ENCODE measurements at regions not wholly inside any gene's neighbourhood (a gene's known extent, or its start where the extent isn't known, plus 50 kb on each side); places are given as distances from the start of the nearest gene placed in this dataset.

- DNase-seq (ENCODE audit: low read depth in 2 of 2), result no peak
Measured at GRCh38 chr10:113442336-113442735, 110.5 kb upstream of the HABP2 start.

GRCh38 chr10:113443141-113443925 is 109.5 kb upstream of the HABP2 start:
- no peak for DNase-seq (ENCODE audit: low read depth in 2 of 2)

DNA sequence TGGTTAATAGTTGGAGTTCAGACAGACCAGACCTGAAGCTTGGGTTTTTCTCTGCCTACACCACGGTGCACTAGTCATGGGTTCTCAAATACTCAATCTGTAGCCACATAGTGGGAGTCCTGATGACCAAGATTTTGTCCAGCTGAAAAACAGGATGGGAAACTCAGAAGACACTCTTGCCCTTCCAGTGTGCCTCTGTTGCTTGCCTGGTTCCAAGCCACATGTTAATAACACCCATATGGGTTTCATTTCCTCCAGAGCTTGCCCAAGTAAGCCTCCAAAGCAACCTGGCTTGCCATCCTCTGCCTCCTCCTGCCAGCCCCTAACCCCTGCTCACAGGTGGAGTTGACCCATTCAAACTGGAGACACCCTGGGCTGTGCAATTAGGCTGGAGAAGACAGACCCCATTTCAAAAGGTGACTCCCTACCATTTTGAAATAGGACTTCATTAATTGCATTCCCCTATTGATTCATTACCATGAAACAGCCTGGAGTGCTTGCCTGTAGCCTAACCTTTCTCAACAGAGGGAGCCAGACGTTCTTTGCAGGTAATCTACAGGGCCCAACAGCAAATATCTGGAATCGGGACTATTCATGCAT is 108.0 kb upstream of the HABP2 start:
- DNase-seq (ENCODE audit: low read depth in 2 of 2), result no peak

GRCh38 chr10:113445736-113446135 is 107.1 kb upstream of the HABP2 start:
- DNase-seq (ENCODE audit: low read depth in 2 of 2), result no peak

DNA sequence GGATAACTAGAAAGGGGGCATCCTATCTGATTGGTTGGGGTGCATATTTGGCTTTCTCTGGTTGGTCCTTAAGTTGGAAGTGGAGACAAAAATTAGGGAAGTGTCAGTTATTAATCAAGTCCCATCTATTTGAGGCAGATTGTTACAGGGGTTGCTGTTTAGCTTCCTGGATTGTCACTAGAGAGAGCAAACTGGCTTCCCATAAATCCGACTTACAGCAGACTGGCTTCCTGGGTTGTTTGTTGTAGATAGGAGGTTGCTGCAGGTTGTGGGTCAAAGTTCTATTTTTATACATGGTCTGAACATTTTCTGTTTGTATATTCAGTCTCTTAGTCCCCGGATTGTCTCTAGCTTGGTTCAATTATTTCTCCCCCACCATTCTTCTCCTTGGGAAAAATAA is 106.1 kb upstream of the HABP2 start:
- DNase-seq (ENCODE audit: low read depth in 2 of 2), result no peak

- DNase-seq (ENCODE audit: low read depth in 2 of 2), result no peak
Measured at GRCh38 chr10:113447278-113447677, 105.6 kb upstream of the HABP2 start.

GRCh38 chr10:113449006-113449695 is 103.7 kb upstream of the HABP2 start:
- DNase-seq (ENCODE audit: low read depth in 2 of 2), result no peak

- no peak for DNase-seq (ENCODE audit: low read depth in 2 of 2)
Measured at GRCh38 chr10:113450046-113450804, 102.6 kb upstream of the HABP2 start.

DNA sequence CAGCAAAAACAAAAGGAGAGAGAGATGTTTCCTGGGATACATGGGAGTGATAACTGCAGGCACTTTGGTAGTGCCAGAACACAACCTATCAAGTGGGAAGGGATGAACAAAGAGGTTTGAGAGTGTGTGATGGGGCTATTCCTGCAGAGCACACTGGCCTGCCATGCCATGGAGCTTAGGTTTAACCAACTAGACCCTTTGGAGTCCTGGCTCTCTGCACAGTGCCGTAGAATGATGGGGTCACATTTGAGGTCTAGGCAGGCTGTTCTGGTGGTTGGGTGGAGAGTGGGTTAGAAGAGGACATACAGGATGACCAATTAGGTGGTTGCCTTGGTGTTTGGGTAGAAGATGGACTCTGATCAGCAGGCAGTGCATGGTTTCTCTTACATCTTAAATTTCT is 101.9 kb upstream of the HABP2 start:
- no peak for DNase-seq (ENCODE audit: low read depth in 2 of 2)

DNA sequence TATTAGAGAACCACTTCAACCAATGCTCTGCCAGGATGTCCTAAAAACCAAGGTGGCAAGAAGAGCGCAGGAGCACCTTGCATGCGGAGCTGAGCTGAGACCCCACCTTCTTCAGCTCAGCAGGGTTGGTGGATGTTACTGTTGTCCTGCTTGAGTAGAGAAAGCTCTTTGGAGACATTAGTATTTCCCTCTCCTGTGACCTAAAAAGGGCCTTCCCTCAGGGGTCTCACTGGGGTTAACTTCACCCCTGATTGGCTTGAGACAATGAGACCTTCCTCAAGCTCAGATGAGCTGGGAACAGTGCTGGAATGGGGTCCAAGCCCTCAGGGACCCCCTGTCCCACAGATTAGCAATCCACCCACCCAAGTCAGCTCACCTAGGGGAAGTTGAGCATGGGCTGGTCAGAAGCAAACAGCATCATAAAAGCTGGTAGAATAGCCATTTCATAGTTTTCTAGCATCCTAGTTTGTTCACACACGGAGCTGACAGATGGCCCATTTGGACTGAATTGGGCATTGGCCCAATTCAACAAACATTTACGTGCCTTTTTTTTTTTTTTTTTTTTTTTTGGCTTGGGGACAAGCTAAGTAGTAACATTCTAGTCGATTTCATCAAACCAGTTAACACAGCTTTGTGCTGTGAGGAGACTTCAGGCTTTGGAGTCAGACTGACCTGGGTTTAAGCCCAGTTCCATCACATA is 100.6 kb upstream of the HABP2 start:
- DNase-seq (ENCODE audit: low read depth in 2 of 2), result no peak

- no peak for DNase-seq (ENCODE audit: low read depth in 2 of 2)
Measured at GRCh38 chr10:113453351-113453750, 99.5 kb upstream of the HABP2 start.

DNA sequence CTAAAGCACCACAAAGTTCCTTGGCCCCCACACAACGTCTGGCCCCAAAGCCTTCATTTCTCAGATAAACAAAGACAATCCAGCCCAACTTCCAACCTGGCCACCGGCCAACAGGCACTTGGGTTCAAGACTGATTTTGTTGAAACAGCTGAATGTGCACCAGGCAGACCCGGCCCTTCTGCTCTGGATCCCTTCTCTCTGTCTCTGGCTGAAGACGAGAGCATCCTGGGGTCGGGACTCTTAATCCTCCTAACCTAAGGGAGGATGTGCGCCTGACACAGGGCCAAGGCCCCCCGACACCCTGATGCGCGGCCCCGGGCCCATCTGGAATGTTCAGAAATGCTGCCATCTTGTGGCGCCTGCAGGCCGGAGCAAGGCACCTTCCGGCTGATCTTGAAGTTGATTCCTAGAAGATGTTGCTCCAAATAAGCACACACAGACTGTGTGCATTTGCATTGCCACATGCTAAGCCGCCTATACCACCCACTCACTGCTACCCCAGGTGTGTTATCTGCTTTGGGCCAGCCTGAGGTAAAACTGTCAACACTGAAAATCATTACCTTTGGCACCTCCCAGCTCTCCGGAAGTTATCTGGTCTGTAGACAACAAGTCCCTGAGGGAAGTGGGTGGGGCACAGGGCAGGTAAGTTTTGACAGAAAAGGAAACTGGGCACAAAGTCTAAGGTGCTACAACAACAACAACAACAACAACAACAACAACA is 98.4 kb upstream of the HABP2 start:
- no peak for DNase-seq (ENCODE audit: low read depth in 2 of 2)

DNA sequence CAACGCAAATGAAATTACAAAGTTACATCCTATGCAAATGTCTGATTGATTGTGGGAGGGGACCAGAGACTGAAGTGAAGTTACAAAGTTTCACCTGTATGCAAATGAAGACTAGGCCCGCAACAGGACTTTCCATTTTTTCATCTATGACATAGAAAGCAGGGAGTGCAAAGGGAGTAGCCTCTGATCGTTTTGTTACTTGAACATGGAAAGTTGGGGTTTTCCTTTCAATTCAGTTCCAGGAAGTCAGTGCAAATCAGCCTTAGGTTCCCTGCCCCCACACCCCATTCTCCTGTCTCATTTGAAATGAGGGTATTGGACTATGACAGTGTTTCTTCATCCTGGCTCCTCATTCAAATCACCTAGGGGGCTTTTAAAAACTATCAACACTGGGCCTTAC is 96.9 kb upstream of the HABP2 start:
- no peak for DNase-seq (ENCODE audit: low read depth in 2 of 2)

DNA sequence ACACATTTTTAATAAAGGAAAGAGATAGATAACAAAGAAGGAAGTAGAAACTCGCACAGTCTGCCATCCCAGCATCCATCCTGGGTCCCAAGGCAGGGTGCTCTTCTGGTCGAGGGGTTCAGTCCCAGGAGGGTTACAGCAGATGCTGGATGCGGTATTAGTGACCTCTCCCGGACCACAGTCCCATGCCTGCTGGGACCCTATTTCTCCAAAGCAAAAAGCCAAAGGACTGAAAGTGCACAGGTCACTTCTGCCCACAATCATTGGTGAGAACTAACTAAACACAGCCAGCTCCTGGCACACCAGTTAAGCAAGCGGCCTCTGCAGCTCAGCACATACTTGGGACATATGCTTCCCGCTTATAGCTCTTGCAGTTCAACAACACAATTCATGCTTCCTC is 96.1 kb upstream of the HABP2 start:
- no peak for DNase-seq (ENCODE audit: low read depth in 2 of 2)

DNA sequence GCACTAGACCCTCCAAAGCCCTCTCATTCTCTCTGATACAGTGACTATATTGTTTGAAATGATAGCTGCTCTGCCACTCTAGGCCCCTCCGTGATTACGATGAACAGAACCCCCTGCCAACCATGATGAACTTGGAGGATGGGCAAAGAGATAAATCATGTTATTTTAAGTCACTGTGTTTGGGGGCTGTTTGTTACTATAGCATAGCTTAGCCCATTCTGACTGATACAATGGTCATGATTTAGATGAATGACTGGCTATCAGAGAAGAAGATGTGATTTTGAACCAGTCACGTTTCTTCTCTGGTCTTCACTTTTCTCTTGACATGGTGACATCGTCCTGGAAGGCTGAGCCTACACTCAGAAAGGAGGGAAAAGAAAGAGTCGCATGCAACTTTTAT is 95.4 kb upstream of the HABP2 start:
- DNase-seq (ENCODE audit: low read depth in 2 of 2), result no peak

DNA sequence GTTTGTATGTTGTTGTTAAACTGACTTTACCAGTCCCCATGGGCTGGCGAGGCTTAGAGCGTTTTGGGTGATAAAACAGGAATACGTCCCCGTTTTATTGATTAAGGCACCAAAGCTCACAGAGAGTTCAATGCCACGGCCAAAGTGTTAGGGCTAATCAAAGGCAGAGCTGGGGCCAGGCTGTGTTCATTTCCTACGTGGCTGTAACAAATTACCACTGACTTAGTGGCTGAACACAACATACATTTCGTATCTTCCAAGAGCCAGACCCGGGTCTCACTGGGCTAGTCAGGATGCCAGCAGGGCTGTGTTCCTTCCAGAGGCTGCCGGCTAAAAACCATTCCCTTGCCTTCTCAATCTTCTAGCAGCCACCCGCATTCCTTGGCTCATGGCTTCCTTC is 94.4 kb upstream of the HABP2 start:
- DNase-seq (ENCODE audit: low read depth in 2 of 2), result no peak

GRCh38 chr10:113458944-113459343 is 93.9 kb upstream of the HABP2 start:
- no peak for DNase-seq (ENCODE audit: low read depth in 2 of 2)

DNA sequence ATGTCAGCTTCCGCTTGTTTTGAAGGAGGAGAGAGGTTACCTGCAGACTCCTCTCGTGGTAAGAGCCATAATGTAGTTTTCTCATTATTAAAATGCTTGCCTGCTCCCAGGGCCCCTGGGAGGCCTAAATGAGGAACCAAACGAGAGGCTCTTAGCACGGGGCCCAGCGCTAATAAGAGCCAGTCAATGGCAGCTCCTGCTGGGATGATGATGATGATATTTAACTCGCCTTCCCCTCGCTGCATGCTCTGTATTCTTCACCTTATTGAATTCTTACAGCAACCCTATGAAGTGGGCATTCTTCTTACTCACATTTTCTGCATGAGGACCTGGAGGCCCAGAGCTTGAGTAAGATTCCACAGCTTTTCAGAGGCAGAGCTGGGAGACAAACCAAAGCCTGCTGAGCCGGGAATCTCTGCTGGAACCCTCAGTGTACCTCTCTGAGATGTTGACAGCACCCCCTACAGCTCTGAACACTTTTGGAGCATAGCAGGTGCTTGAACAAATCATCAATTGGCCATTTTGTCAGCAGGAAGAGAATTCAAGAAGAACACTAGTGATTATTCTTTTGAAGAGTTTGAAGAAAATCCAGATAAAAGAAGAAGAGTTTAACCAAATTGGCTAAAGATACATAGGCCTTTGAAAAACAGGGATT is 93.1 kb upstream of the HABP2 start:
- no peak for DNase-seq (ENCODE audit: low read depth in 2 of 2)

DNA sequence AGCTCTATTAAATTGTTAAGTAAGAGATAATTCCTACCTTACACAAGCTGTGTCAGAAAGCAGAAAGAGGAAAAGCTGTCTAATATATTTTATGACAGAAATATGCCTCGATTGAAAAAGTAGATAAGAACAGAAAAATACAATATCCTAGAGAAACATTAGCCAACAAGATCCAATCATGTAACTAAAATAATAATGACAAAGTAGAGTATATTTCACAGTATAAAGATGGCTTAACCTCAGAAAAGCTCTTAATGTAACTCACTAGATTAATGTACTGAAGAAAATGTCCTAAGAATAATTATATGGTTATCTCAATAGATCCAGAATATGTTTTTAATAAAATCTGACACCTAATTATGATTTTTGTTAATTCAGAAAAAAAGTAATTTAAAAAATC is 89.8 kb upstream of the HABP2 start:
- no peak for DNase-seq (ENCODE audit: low read depth in 2 of 2)

- no peak for DNase-seq (ENCODE audit: low read depth in 2 of 2)
Measured at GRCh38 chr10:113463777-113464176, 89.1 kb upstream of the HABP2 start.

DNA sequence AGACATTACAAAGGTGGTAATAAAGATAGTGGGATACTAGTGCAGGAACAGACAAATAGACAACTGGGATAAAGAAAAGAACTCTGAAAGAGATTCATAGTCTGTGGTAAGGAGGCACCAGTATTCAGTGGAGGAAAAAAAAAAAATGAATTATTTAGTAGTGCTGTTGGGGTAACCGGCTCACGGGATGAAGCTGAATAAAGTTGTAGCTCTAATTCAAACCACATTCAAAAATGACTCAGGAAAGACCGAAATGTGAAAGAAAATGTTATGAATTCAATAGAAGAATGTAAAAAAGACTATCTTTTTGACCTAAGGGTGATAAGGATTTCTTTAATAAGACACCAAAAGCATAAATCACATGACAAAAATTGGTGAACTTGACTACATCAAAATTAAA is 83.1 kb upstream of the HABP2 start:
- no peak for DNase-seq (ENCODE audit: low read depth in 2 of 2)

Data from activated CD8-positive, alpha-beta memory T cell treated with anti-CD3 and anti-CD28 coated beads for 4 hours (primary cell).